T47D (cell line): ENCODE measurements at regions not wholly inside any gene's neighbourhood (a gene's known extent, or its start where the extent isn't known, plus 50 kb on each side); places are given as distances from the start of the nearest gene placed in this dataset.

Experiments
- DNase-seq, 2 experiments: peaks; one replicate each; pipeline versions ENCODE4 v3.0.0 to v3.0.0-alpha.2; 2011 to 2012; ENCODE audit warnings: low read depth in 1 of 2, low spot score in 1 of 2
- JUND ChIP-seq: IDR thresholded peaks from 2 replicates; pipeline ENCODE4 v1.6.1; 2012; ENCODE audit warnings: low read depth
- in situ Hi-C: cut with HindIII; loops from 2 replicates; pipeline ENCODE4 v1.10.0; 2016; ENCODE audit warnings: low sequenced_read_pairs, low pct_unique_long_range_greater_than_20kb

GRCh38 chr12:111086947-111087700, 166.7 kb upstream of the MYL2 start:
- no peak for TF ChIP-seq JUND
- DNase-seq, result no peak
- in situ Hi-C loops, result no loop called here

GRCh38 chr12:111085096-111085495, 164.7 kb upstream of the MYL2 start:
- in situ Hi-C loops, result no loop called here
- DNase-seq, result no peak
- no peak for TF ChIP-seq JUND

- TF ChIP-seq JUND, result no peak
- no peak for DNase-seq
- in situ Hi-C loops, result no loop called here
Measured at GRCh38 chr12:111084605-111085004, 164.2 kb upstream of the MYL2 start.

- no peak for DNase-seq
- no peak for TF ChIP-seq JUND
- in situ Hi-C loops, result no loop called here
Measured at GRCh38 chr12:111084158-111084557, 163.8 kb upstream of the MYL2 start.

GRCh38 chr12:111081600-111081999, 161.2 kb upstream of the MYL2 start:
- no peak for DNase-seq
- TF ChIP-seq JUND, result no peak
- in situ Hi-C loops, result no loop called here

- DNase-seq, result no peak
- in situ Hi-C loops, result no loop called here
Measured at GRCh38 chr12:111078731-111079130, 158.4 kb upstream of the MYL2 start.

GRCh38 chr12:111076611-111077451, 156.5 kb upstream of the MYL2 start:
- no peak for DNase-seq
- no peak for TF ChIP-seq JUND
- in situ Hi-C loops, result no loop called here

More at GRCh38 chr12:111078731-111079130, 158.4 kb upstream of the MYL2 start:
- no peak for TF ChIP-seq JUND

GRCh38 chr12:111076199-111076598, 155.8 kb upstream of the MYL2 start:
- in situ Hi-C loops, result no loop called here
- DNase-seq, result no peak
- TF ChIP-seq JUND, result no peak

- in situ Hi-C loops, result no loop called here
- TF ChIP-seq JUND, result no peak
- no peak for DNase-seq
Measured at GRCh38 chr12:111074965-111075364, 154.6 kb upstream of the MYL2 start.

- DNase-seq, result no peak
- in situ Hi-C loops, result no loop called here
- TF ChIP-seq JUND, result no peak
Measured at GRCh38 chr12:111074559-111074958, 154.2 kb upstream of the MYL2 start.

GRCh38 chr12:111073370-111073769, 153.0 kb upstream of the MYL2 start:
- TF ChIP-seq JUND, result no peak
- no peak for DNase-seq
- in situ Hi-C loops, result no loop called here

GRCh38 chr12:111072299-111072698, 151.9 kb upstream of the MYL2 start:
- TF ChIP-seq JUND, result no peak
- DNase-seq, result no peak
- in situ Hi-C loops, result no loop called here

GRCh38 chr12:111069886-111070285, 149.5 kb upstream of the MYL2 start:
- TF ChIP-seq JUND, result no peak
- DNase-seq, result no peak
- in situ Hi-C loops, result no loop called here
